ENCODE measurements at regions not wholly inside any gene's neighbourhood (a gene's known extent, or its start where the extent isn't known, plus 50 kb on each side); places are given as distances from the start of the nearest gene placed in this dataset.

- TF ChIP-seq CTCF (IDR thresholded peaks at IDR 0.05; ENCODE audit: poor library complexity) (no peak), EZH2 (IDR thresholded peaks at IDR 0.05; ENCODE audit: borderline replicate concordance) (no peak), EZH2phosphoT487 (IDR thresholded peaks at IDR 0.05; ENCODE audit: low read depth, severe bottlenecking, unreplicated experiment) (no peak)
These were observed 77.5 kb upstream of the FAM171A1 start for GRCh38 chr10:15448598-15448997.

Measured in hepatocyte (in vitro differentiated cells).